GM18526 (cell line): ENCODE measurements at regions not wholly inside any gene's neighbourhood (a gene's known extent, or its start where the extent isn't known, plus 50 kb on each side); places are given as distances from the start of the nearest gene placed in this dataset.

Experiments
- POLR2A ChIP-seq: IDR thresholded peaks from 3 replicates; pipeline ENCODE4 v1.6.1; 2011; ENCODE audit not compliant: insufficient read length; ENCODE audit errors: extremely low read depth

GRCh38 chr1:228798035-228798434, 62.8 kb downstream of the RHOU start:
- TF ChIP-seq POLR2A = no peak

DNA sequence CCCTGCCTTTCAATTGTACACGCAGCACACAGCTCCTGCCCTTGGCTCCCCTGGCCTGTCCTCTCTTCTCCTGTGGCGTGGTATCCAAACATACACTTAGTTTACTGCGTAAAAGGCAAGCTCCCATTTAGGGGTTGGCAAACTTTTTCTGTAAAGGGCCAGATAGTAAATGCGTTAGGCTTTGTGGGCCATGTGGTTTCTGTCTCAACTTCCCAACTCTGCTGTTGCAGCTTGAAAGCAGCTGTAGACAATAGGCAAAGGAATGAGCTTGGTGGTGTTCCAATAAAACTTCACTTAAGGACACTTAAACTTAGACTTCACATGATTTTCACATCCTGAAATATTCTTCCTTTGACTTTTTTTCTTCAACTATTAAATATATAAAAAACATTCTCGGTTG, 63.3 kb downstream of the RHOU start:
- no peak for TF ChIP-seq POLR2A

DNA sequence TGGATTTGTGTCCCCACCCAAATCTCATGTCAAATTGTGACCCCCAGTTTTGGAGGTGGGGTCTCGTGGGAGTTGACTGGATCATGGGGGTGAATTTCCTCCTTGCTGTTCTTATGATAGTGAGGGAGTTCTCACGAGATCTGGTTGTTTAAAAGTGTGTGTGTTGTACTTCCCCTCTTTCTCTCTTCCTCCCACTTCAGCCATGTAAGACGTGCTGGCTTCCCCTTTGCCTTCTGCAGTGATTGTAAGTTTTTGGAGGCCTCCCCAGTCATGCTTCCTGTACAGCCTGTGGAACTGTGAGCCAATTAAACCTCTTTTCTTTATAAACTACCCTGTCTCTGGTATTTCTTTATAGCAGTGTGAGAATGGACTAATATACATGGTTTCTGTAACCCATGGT, 64.6 kb downstream of the RHOU start:
- TF ChIP-seq POLR2A = no peak

- no peak for TF ChIP-seq POLR2A
These were observed 65.8 kb downstream of the RHOU start for GRCh38 chr1:228801068-228801467.

GRCh38 chr1:228802386-228803220, 67.3 kb downstream of the RHOU start:
- TF ChIP-seq POLR2A = no peak

DNA sequence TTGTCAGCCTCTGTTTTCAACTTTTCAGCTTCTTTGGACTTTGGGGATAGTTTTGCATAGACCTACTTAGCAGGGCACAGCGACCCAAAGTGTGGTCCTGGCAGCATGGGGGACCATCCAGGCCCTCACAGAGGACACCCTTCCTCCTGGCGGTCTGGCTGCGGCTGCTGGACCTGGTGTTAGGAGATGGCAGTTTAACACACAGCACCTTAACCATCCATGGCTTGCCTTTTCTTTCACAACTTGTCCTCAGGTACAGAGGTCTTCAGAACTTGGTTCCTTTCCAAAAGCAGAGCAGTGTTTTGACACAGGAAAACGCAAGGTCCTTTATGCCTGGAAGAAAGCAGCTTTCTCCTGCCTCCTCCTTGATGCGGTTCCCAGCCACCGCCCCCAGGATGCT, 68.1 kb downstream of the RHOU start:
- no peak for TF ChIP-seq POLR2A

DNA sequence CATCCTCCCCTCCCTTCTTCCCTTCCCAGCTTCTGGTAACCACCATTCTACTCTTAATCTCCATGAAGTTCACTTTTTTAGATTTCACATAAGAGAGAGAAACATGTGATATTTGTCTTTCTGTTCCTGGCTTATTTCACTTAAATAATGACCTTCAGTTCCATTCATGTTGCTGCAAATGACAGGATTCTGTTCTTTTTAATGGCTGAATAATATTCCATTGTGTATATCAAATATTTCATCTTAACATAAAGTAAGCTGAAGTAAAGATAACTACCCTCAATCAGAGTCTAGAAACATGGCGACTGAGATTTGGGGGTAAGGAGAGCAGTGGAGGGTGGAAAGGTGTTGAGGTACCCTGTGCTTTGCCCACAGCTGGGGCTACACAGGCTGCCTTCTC, 68.9 kb downstream of the RHOU start:
- no peak for TF ChIP-seq POLR2A

DNA sequence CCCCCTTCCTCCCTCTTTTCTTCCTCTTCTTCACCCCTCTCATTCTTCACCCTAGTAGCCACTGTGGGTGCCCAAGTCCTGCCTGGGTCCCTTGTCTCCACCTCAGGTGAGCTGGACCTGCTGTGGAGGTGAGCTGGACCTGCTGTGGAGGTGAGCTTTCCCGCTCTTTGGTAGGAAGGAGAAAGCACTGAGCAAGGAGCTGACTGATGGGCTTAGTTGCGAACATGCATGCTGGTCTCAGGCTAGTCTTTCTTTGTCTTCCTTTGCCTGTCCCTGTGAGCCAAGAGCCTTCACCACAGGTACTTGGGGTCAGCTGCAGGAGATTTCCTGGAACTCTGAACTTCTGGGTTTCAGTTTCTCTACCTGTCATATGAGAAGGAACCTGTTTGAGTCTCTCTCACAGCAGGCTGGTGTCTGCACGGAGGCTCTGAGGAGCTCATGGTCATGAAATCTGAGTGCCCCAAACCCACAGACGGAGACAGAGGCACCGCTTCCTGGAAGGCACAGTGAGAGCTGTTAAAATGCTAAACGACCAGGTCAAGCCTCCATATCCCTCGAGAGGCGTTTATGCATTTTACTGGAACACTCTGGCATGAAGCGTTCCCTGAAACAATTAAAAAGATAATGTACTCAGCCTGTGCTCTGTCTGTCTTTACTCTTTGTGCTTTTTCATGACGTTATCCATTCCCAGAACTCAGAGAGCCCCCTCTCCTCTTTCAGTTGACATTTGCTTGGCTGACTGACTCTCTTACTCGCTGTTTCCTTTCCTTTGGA, 69.5 kb downstream of the RHOU start:
- no peak for TF ChIP-seq POLR2A

DNA sequence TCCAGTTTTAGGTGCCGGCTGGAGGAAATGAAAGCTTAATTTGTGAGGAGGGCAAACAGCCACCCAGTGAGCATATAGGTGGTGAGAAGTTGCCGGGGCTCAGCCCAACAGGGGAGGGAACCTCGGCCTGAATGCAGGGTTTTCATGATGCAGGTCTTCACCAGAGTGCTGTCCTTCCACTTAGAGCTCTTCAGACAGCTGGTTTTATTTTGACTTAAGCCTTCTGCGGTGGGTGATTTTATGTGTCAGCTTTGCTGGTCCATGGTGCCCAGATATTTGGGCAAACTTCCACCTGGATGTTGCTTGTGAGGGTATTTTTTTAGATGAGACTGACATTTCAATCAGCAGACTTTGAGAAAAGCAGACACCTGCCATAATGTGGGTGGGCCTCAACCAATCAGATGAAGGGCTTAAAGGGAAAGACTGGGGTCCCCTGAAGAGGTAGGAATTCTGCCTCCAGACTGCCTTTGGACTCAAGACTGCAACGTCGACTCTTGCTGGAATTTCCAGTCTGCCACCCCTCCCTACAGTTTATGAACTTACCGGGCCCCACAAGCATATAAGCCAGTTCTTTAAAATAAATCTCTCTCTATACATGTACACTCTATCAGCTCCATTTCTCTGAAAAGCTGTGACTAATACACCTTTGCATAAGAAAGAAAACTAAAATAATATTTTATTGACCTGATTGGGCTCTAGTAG, 72.8 kb downstream of the RHOU start:
- no peak for TF ChIP-seq POLR2A

GRCh38 chr1:228809621-228810394, 74.5 kb downstream of the RHOU start:
- TF ChIP-seq POLR2A = no peak

DNA sequence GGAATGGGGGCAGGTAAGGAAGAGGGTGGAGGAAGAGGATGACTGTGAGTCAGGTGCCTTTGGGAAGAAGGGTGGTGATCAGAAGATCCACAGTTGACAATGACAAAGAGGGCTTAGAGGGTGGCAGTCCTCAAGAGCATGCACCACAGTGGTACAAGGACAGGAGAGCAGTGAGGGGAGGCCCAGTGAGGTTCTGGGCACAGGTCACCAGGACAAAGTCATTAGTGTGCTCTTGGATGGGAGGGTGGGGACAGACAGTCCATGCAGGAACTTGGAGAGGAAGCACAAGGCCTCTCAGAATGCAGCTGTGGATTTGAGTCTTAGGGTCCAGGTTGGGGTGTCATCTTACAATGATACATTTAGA, 75.1 kb downstream of the RHOU start:
- TF ChIP-seq POLR2A = no peak

GRCh38 chr1:228810878-228811711, 75.8 kb downstream of the RHOU start:
- no peak for TF ChIP-seq POLR2A

GRCh38 chr1:228811712-228812305, 76.5 kb downstream of the RHOU start:
- no peak for TF ChIP-seq POLR2A

DNA sequence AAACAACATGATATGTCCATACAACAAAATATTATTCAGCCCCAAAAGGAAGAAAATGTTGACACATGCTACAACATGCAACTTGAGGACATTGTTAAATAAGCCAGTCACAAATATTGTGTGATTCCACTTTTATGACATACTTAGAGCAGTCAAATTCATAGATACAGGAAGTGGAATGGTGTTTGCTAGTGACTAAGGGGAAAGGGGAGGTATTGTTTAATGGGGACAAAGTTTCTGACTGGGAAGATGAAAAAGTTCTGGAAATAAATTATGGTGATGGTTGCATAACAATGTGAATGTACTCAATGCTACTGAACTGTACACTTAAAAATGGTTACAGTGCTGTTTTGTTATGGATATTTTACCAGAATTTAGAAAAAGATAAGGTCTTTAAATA, 77.7 kb downstream of the RHOU start:
- TF ChIP-seq POLR2A = no peak
